T follicular helper cell (primary cell): ENCODE measurements at regions not wholly inside any gene's neighbourhood (a gene's known extent, or its start where the extent isn't known, plus 50 kb on each side); places are given as distances from the start of the nearest gene placed in this dataset.

ENCODE experiments used
- DNase-seq: peaks from one replicate; pipeline ENCODE4 v3.0.0-alpha.2; 2020; ENCODE audit warnings: low read depth

DNA sequence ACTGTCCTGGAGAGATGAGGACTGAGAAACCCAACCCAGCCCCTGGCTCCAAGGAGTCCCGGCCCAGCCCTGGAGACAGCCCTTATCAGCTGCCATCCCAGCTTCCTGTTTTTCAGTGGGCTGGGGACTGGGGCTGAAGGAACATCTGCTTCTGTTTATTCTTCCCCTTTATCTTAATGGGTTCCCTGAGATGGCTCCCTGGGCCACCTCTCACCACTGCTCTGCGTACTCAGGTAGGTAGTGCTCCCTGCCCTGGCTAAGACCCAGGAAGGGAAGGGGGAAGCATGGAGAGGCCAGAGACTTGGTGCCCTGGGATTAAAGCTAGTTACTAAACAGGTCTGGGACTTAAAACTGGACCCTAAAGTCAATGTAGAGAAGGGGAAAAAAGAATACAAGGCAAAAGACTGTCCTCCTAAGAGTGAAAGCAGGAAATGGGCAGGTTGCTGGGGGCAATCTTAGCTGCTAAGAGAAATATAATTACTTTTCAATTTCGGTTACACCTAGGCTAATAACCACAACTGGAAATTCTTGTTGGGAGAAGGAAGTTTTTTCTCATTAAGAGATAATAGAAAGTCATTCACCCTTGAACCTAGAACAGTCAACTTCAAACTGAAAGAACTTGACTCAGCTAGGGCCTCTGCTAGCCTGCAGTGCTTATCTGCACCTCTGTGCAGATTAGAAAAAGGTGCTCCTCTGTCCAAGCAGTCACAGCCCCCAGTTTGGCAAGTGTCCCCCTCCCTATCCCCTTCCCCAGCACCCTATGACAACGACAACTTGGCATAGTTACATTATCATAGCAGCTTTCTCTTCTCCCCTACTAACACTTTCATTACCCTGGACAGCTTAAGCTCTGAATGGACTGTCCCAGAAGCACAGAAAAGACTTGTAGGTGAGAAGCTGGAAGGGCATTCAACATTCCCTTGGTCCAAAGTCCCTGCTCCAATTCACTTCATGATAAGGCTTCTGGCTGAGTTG is 65.6 kb upstream of the KDM7A start:
- DNase-seq: no peak

DNA sequence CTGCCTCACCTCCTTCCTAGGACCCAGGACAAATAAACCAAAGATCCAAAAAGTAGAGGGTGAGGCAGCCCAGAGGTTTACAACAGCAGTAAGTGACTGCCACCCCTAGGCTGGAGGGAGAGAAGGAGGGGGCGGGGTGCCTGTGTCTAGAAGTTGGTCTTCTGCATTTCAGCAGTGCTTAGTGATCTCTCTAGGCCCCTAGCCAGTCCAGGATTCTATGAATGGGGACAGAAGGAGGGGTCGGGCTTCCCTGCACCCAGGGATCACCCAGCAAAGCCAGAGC is 62.8 kb upstream of the KDM7A start:
- DNase-seq: no peak

GRCh38 chr7:140238778-140239652 is 62.2 kb upstream of the KDM7A start:
- DNase-seq: no peak

DNA sequence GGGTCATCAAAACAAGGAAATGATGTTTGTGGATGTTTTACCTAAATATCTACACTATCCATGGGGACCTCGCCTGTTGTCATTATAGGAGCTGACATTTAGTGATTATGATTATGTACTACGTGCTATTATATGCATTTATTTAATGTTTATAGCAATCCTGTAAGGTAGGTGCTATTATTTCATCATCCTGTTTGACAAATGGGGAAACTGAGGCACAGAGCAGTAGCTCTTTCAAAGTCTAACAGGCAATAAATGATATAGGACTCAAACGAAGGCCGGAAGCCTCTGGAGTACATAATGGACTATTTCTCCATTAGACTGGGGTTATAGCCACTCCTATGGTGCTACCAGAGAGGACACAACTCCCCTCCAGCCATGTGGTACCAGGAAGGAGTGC is 60.6 kb upstream of the KDM7A start:
- no peak for DNase-seq

DNA sequence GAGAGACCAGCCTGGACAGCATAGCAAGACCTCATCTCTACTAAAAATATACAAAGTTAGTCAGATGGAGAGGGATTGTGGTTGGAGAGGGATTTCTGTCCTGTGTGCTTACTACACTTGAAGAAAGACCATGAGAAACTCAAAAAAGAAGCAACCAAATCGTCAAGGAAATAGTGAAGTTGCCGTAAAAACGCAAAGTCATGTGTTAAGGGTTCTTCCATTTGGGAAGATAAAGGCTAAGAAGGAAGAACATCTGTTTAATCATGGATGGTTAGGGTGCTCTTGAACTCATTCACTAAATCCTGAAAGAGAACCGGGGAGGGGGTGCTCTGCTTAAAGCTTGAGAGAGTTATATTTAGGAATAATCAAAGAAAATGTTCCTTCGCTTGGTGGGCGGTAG is 59.8 kb upstream of the KDM7A start:
- DNase-seq: no peak

- DNase-seq: no peak
Observed at GRCh38 chr7:140235114-140235513, 58.3 kb upstream of the KDM7A start.

DNA sequence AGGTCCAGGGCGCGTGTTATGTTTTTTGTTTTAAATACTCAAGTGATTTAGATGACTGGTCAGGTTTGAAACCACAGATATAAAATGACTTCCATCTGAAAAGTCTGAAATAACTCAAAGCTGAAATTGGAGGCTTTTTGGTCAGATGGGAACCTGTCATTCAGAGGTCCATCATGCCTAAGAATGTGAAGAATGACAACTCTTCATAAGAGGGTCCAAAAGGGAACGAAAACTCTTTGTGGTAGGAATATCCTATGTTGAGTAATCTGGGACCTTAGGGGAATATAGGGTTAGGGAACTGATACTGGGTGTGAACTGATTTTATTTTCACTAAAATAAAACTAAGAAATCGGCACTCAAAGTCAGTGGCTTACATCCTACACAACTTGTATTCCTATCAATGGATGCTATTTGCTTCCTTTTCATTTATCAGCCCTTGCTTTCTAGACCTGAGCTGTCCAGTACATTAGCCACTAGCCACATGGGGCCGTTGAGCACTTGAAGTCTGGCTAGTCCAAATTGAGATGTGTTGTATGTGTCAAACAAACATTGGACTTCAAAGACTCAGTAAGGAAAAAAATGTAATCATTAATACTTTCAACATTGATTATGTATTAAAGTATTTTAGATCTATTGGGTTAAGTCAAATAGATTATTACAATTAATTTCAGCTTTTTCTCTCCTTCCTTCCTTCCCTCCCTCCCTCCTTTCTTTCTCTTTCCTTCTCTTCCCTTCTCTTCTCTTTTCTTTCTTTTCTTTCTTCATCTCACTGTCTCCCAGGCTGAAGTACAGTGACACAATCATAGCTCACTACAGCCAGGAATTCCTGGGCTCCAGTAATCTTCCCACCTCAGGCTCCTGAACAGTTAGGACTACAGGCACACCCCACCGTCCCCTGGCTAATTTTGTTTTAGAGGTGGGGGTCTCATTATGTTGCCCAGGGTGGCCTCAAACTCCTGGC is 56.5 kb upstream of the KDM7A start:
- DNase-seq: no peak

DNA sequence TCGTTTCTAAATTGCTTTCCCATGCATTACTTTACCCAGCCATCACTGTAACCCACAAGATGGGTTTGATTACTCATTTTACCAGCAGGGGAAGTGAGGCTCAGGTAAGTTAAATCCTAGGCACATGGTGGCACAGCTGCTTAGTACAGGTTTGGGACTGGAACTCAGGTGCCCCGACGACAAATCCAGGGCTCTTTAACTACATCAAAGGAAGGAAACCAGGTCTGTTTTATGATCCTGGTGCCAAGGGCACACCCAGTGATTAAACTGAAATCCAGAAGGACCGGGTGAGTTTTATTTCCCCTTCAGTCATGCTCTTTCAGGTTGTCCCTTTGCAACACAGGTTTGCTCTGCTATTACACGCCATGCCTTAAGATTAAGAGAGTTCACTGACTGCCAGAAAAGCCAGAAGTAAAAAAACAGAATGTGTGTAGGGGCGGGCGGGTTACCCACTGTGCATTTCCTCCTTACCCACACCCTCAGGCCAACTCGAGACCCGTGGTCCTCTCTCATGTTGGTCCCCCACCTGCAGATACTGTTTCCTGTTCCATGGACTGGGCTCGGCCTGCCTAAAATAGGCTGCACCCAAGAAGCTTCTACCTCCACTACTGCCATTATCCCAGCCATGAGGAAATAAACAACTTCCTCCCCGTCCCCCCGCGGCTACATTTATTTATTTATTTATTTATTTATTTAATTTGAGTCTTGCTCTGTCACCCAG is 55.1 kb upstream of the KDM7A start:
- no peak for DNase-seq

DNA sequence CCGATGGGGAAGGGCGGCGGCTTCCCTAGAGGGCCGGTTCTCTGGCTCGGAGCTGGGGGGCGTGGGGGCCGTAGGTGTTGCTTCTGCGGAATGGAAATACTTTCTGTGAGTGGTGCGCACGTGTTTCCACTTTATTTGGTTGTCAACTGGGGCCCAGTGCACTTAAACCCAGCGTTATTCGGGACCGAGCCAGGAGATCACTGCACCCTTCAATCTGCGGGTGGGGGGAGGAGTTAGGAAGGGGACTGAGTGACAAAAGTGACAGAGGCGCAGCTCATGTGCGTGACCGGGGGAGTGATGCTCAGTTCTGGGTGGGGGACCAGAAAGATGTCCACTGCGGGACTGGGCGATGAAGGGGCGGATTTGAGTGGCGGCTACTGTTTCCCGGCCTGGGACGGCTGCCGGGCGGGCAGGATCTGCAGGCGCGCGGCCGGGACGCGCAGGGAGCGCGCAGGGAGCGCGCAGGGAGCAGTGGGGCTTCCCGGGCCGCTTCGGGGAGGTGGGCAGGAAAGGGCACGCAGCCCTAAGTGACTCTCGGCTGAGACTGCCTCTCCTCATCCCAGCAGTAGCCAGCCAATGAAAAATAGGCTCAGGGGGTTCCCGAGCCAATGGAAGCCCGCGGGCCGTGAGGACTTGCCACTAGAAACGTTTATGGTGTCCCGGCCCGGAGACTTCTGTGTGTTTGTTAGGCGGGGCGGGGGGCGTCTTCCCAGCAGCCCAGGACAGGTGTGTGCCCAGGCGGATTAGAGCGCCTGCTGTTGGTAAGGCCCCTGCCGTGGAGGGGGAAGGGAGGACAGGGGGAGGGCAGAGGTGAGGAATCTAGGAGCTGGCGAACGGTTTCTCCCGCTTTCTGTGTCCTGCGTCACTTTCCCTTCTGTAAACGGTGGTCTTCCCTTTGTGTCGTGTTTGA is 54.3 kb upstream of the KDM7A start:
- peak; percentile 45 for DNase-seq

DNA sequence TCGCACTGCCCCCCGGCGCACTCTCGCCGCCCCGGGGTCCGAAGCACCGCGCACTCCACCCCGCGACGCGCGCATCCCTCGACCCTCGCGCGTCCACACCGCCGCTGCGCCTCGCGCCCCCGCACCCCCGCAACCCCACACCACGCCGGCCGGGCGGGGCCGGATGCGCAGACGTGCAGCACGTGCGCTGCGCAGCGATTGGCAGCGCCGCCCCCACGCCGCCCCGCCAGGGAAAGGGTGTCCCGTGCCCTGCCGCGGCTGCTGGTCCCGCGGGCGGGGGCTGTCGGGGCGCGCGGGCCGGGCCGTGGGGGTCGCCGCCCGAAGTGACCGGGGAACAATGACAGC is 53.7 kb upstream of the KDM7A start:
- DNase-seq: peak; percentile 66

DNA sequence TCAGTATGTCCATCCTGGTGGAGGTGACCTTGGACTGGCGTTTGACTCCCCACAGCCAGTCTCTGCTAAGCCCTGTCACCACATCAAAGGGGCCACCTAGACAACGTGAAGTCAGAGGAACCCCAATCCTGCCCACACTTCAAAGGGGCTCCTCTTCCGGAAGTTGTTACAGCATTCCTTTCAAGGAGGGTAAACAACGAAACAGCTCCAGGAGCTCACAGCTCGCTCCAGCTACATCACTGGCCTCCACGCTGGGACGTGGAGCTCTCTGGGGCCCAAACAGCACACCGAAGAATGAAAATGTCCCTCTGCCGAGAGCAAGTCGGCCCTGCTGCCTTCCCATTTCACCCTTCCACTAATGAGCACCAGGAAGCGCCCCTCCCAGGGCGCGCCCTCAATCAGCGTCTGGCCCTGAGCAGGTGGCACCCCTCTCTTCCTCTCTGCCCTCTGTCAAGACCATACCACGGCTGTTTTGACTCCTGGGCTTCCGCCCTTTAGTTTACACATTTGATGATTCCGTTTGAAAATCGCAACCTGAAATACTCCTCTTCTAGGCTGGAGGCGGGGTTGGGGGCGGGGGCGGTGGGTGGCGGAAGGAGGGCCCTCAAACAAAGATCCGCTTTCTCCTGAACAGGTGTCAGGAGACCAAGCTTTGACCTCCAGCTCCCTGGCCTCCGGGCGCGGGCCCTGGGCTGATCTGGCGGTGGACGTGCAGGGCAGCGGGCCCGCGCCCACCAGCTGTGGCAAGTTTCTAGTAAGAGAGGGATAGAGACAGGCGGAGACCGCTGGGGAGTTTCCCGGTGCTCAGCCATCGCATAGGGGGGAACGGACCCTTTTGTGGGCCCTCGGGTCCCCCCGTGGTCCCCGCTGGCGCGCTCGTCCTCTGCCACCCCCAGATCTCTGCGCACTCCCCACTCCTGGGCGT is 53.1 kb upstream of the KDM7A start:
- DNase-seq: peak; percentile 57

DNA sequence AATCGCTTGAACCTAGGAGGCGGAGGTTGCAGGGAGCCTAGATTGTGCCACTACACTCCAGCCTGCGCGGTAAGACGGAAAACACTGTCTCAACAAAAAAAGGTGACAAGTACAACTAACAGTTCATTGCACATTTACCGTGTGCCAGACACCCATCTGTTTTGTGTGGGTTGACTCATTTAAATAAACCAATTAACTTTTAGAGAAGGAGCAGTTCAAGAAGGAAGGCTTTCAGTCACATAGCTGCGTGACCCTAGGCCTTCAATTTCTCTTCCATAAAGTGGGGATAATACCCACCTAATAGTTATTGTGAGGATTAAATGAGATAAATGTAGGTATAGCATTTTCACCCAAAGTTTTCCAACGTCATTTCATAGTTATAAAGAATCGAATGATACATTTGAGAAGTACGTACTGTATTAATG is 52.3 kb upstream of the KDM7A start:
- DNase-seq: peak; percentile 15
